Stomach (tissue), 8 donors: ENCODE measurements at regions not wholly inside any gene's neighbourhood (a gene's known extent, or its start where the extent isn't known, plus 50 kb on each side); places are given as distances from the start of the nearest gene placed in this dataset.

Experiments
- DNase-seq, 2 donors: peaks; one replicate each; pipeline versions ENCODE4 v3.0.0 to v3.0.0-alpha.2; 2013 to 2019
- H3K27ac ChIP-seq, 5 donors: fragments of 200-600 bp in 4 of 5; sonication (generic) in 4 of 5; one replicate each; pipeline ENCODE4 v1.5.1; 2013 to 2019; ENCODE audit warnings: mild to moderate bottlenecking in 1 of 5, moderate library complexity in 1 of 5
- H3K27me3 ChIP-seq, 3 donors: fragments of 200-600 bp; sonication (generic); one replicate each; pipeline ENCODE4 v1.5.1; 2017 to 2019; ENCODE audit warnings: mixed run types in 1 of 3
- H3K36me3 ChIP-seq, 4 donors: fragments of 200-600 bp; sonication (generic); 1 replicate in 3 of 4; 2 replicates in 1 of 4; pipeline ENCODE4 v1.5.1; 2016 to 2019
- H3K4me1 ChIP-seq, 4 donors: fragments of 200-600 bp; sonication (generic); one replicate each; pipeline ENCODE4 v1.5.1; 2016 to 2019
- H3K4me3 ChIP-seq, 4 donors: fragments of 200-600 bp; sonication (generic) in 3 of 4; one replicate each; pipeline ENCODE4 v1.5.1; 2016 to 2019; ENCODE audit warnings: mild to moderate bottlenecking in 1 of 4
- H3K9me3 ChIP-seq, 4 donors: fragments of 200-600 bp; sonication (generic); one replicate each; pipeline ENCODE4 v1.5.1; 2016 to 2019
- CTCF ChIP-seq, 7 experiments: fragments of 450-650 bp in 4 of 7; fragments of 200-600 bp in 3 of 7; sonication (generic) in 3 of 7; IDR thresholded peaks; one replicate each; pipeline ENCODE4 v1.5.1; 2016 to 2019; ENCODE audit warnings: antibody characterized with exemption in 7 of 7, control low read depth in 2 of 7, mild to moderate bottlenecking in 1 of 7
- EP300 ChIP-seq: sonication (generic); formaldehyde crosslinking; IDR thresholded peaks from one replicate; pipeline ENCODE4 v1.6.1; 2017; ENCODE audit warnings: antibody characterized with exemption
- POLR2A ChIP-seq, 4 donors: fragments of 450-650 bp; IDR thresholded peaks; one replicate each; pipeline ENCODE4 v1.6.1; 2016; ENCODE audit warnings: antibody characterized with exemption in 4 of 4, control low read depth in 2 of 4, mild to moderate bottlenecking in 1 of 4, moderate library complexity in 1 of 4
- POLR2AphosphoS5 ChIP-seq, 3 donors: sonication (generic); formaldehyde crosslinking; IDR thresholded peaks; one replicate each; pipeline ENCODE4 v1.6.1; 2016; ENCODE audit warnings: antibody characterized with exemption in 3 of 3
- WGBS, 5 donors: extraction: QIAGEN DNeasy Blood & Tissue Kit in 3 of 5; methylation state at CpG; one replicate each; pipeline versions ENCODE4 v1.1.5 to v1.1.7; 2013 to 2018; 5-methylcytosine and 5-hydroxymethylcytosine counted together
- intact Hi-C: fragments of 100-400 bp; cut with DNase I; formaldehyde crosslinking; loops from one replicate; pipeline ENCODE4 v1.15.1; 2023; ENCODE audit warnings: low total_unique reads
- donor health status: healthy with polysubstance abuse.
- donor health status: Bipolar disorder and iron deficiency.
- donor health status: healthy.

- TF ChIP-seq POLR2AphosphoS5 (IDR thresholded peaks at IDR 0.05): no peak
- no peak for TF ChIP-seq POLR2A (IDR thresholded peaks at IDR 0.05)
- TF ChIP-seq EP300: no peak
- no peak for TF ChIP-seq CTCF (IDR thresholded peaks at IDR 0.05)
- DNase-seq: no peak
- 93 to 98% (median 98%) methylated on average over 1 of the region's 1 CpG for WGBS, 5 donors
Measured at GRCh38 chr11:95684170-95684569, 105.4 kb downstream of the FAM76B start.

GRCh38 chr11:95682552-95682951 is 107.0 kb downstream of the FAM76B start:
- TF ChIP-seq POLR2A (IDR thresholded peaks at IDR 0.05) (no peak), EP300 (no peak), CTCF (IDR thresholded peaks at IDR 0.05) (no peak), POLR2AphosphoS5 (IDR thresholded peaks at IDR 0.05) (no peak)
- 52 to 72% (median 57%) methylated on average over 2 of the region's 2 CpGs for WGBS, 5 donors
- H3K9me3 ChIP-seq: no peaks in the 10 kb centered on the region
- peaks cover 0 to 18% (median 9%) of the 10 kb centered on the region in 4 donors for H3K4me1 ChIP-seq
- peak overlapping the region in 1 of 5 donors; percentile 44 for H3K27ac ChIP-seq
- no peaks in the 10 kb centered on the region for H3K36me3 ChIP-seq
- H3K27me3 ChIP-seq: no peaks in the 10 kb centered on the region
- intact Hi-C loops: no loop called here
- peak in 1 of 2 donors; percentile 36 for DNase-seq
- no peak overlapping the region for H3K4me3 ChIP-seq

More at GRCh38 chr11:95684170-95684569, 105.4 kb downstream of the FAM76B start:
- H3K27ac ChIP-seq: no peak overlapping the region
- H3K27me3 ChIP-seq: no peaks in the 10 kb centered on the region
- H3K36me3 ChIP-seq: no peaks in the 10 kb centered on the region
- H3K4me1 ChIP-seq: peaks cover 0 to 18% (median 9%) of the 10 kb centered on the region in 4 donors
- intact Hi-C loops: no loop called here
- no peaks in the 10 kb centered on the region for H3K9me3 ChIP-seq
- no peak overlapping the region for H3K4me3 ChIP-seq

GRCh38 chr11:95680169-95680929 is 109.2 kb downstream of the FAM76B start:
- no peaks in the 10 kb centered on the region for H3K9me3 ChIP-seq
- H3K4me1 ChIP-seq: peaks cover 0 to 18% (median 9%) of the 10 kb centered on the region in 4 donors
- intact Hi-C loops: no loop called here
- peak overlapping the region in 3 of 5 donors; percentile 21 to 61 (median 35) for H3K27ac ChIP-seq
- H3K4me3 ChIP-seq: no peak overlapping the region
- TF ChIP-seq CTCF (IDR thresholded peaks at IDR 0.05) (no peak), POLR2AphosphoS5 (IDR thresholded peaks at IDR 0.05) (peak in 2 of 3 donors; percentile 35 to 38)
- 33 to 50% (median 45%) methylated on average over 3 of the region's 3 CpGs for WGBS, 5 donors
- H3K27me3 ChIP-seq: no peaks in the 10 kb centered on the region
- H3K36me3 ChIP-seq: no peaks in the 10 kb centered on the region
- peak in 1 of 2 donors; percentile 83 for DNase-seq

- no peaks in the 10 kb centered on the region for H3K36me3 ChIP-seq
Measured at GRCh38 chr11:95678988-95679387, 110.6 kb downstream of the FAM76B start.

More at GRCh38 chr11:95678988-95679387, 110.6 kb downstream of the FAM76B start:
- peak overlapping the region in 1 of 5 donors; percentile 0 for H3K27ac ChIP-seq
- TF ChIP-seq EP300 (no peak), CTCF (IDR thresholded peaks at IDR 0.05) (no peak), POLR2AphosphoS5 (IDR thresholded peaks at IDR 0.05) (no peak), POLR2A (IDR thresholded peaks at IDR 0.05) (no peak)
- H3K4me3 ChIP-seq: no peak overlapping the region
- H3K4me1 ChIP-seq: peaks cover 0 to 18% (median 9%) of the 10 kb centered on the region in 4 donors
- 91 to 94% (median 93%) methylated on average over 4 of the region's 4 CpGs for WGBS, 5 donors
- no peak for DNase-seq
- intact Hi-C loops: no loop called here
- H3K9me3 ChIP-seq: no peaks in the 10 kb centered on the region
- no peaks in the 10 kb centered on the region for H3K27me3 ChIP-seq
